ENCODE measurements at regions not wholly inside any gene's neighbourhood (a gene's known extent, or its start where the extent isn't known, plus 50 kb on each side); places are given as distances from the start of the nearest gene placed in this dataset.

DNA sequence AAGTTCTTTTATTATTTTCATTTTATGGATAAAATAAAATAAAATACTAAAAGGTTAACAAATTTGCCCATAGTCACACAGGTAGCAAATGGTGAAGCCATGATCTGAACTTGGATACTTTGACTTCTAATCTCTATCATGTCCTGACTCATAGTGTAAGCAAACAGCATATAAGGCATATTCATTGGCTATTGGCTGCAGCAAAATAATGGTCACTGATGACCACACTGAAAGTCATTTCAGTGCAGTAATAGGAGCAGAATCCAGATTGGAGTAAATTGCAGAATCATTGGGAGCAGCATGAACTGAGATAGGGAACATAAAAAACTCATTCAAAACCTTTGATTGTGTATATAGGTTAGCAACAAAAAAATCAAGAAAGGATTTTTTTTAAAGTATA, 262.9 kb downstream of the PLA2G4A start:
- TF ChIP-seq TAF1 (IDR thresholded peaks at IDR 0.05; ENCODE audit: borderline replicate concordance, low read depth, low read length) (no peak), POLR2A (IDR thresholded peaks at IDR 0.05; ENCODE audit: low read depth, low read length) (no peak), POLR2AphosphoS5 (IDR thresholded peaks at IDR 0.05; ENCODE audit: low read depth, low read length) (no peak)

All from GM12892 (cell line).